WTC11 (cell line): ENCODE measurements at regions not wholly inside any gene's neighbourhood (a gene's known extent, or its start where the extent isn't known, plus 50 kb on each side); places are given as distances from the start of the nearest gene placed in this dataset.

ENCODE experiments used
- ATAC-seq: fragments of 200-7000 bp; cut with Tn5 transposase; 2 replicates; pipeline ENCODE4 v1.10.0; 2021; ENCODE audit warnings: mild to moderate bottlenecking, moderate library complexity
- CTCF ChIA-PET: fragments of 300-600 bp; sonication (Branson Sonifier 250); formaldehyde crosslinking; loops from one replicate; lab custom pipeline; 2021; ENCODE audit warnings: antibody characterized with exemption; lab: Charles Lee
- POLR2A ChIA-PET: fragments of 350-600 bp; sonication (Branson Sonifier 250); formaldehyde crosslinking; loops from one replicate; lab custom pipeline; 2021; ENCODE audit warnings: antibody characterized with exemption; lab: Charles Lee
- DNase-seq: peaks from one replicate; pipeline ENCODE4 v3.0.0; 2021; ENCODE audit warnings: low spot score
- H3K27ac Mint-ChIP-seq: 2 replicates; pipeline ENCODE4 v1.8.0; 2021; ENCODE audit warnings: mixed read lengths
- H3K27me3 Mint-ChIP-seq: 2 replicates; pipeline ENCODE4 v1.8.0; 2021; ENCODE audit warnings: low read depth, mild to moderate bottlenecking, moderate library complexity, mixed read lengths
- H3K36me3 Mint-ChIP-seq: 2 replicates; pipeline ENCODE4 v1.8.0; 2021; ENCODE audit warnings: mixed read lengths
- H3K4me1 Mint-ChIP-seq: 2 replicates; pipeline ENCODE4 v1.8.0; 2022; ENCODE audit warnings: mixed read lengths
- H3K4me3 Mint-ChIP-seq: 2 replicates; pipeline ENCODE4 v1.8.0; 2021; ENCODE audit warnings: mild to moderate bottlenecking, moderate library complexity, mixed read lengths
- H3K9me3 Mint-ChIP-seq: 2 replicates; pipeline ENCODE4 v1.8.0; 2021; ENCODE audit warnings: mixed read lengths
- ERG ChIP-seq: fragments of 250-450 bp; sonication (Bioruptor Pico); IDR thresholded peaks from 2 replicates; pipeline ENCODE4 v1.8.0; 2021; ENCODE audit warnings: mild to moderate bottlenecking
- JUN ChIP-seq: sonication (generic); formaldehyde crosslinking; IDR thresholded peaks from 2 replicates; pipeline ENCODE4 v1.8.0; 2023; ENCODE audit warnings: mild to moderate bottlenecking, missing genetic modification reagents
- NFATC4 ChIP-seq: fragments of 250-450 bp; sonication (Bioruptor Pico); IDR thresholded peaks from 2 replicates; pipeline ENCODE4 v1.9.0; 2021; ENCODE audit warnings: mild to moderate bottlenecking
- NFE2L1 ChIP-seq: sonication (generic); formaldehyde crosslinking; IDR thresholded peaks from 2 replicates; pipeline ENCODE4 v1.8.1; 2023; ENCODE audit warnings: missing genetic modification reagents
- OVOL2 ChIP-seq: fragments of 250-450 bp; sonication (Bioruptor Pico); IDR thresholded peaks from 2 replicates; pipeline ENCODE4 v1.9.0; 2021; ENCODE audit warnings: mild to moderate bottlenecking, borderline replicate concordance
- SP1 ChIP-seq: sonication (generic); formaldehyde crosslinking; conservative IDR thresholded peaks from 2 replicates; pipeline ENCODE4 v1.8.1; 2022; ENCODE audit warnings: missing genetic modification reagents
- TEAD1 ChIP-seq: sonication (generic); formaldehyde crosslinking; IDR thresholded peaks from 2 replicates; pipeline ENCODE4 v1.8.0; 2022; ENCODE audit warnings: mild to moderate bottlenecking, missing genetic modification reagents
- ZNF138 ChIP-seq: sonication (generic); formaldehyde crosslinking; conservative IDR thresholded peaks from 2 replicates; pipeline ENCODE4 v1.8.1; 2022; ENCODE audit warnings: mild to moderate bottlenecking, moderate library complexity, missing genetic modification reagents
- ZNF281 ChIP-seq: sonication (generic); formaldehyde crosslinking; IDR thresholded peaks from 2 replicates; pipeline ENCODE4 v1.8.0; 2023; ENCODE audit warnings: mild to moderate bottlenecking, missing genetic modification reagents
- ZNF425 ChIP-seq: fragments of 250-450 bp; sonication (Bioruptor Pico); conservative IDR thresholded peaks from 2 replicates; pipeline ENCODE4 v1.9.0; 2021; ENCODE audit warnings: mild to moderate bottlenecking
- ZNF512 ChIP-seq: sonication (generic); formaldehyde crosslinking; IDR thresholded peaks from 2 replicates; pipeline ENCODE4 v1.8.1; 2022; ENCODE audit warnings: missing genetic modification reagents, borderline replicate concordance
- ZNF671 ChIP-seq: fragments of 250-450 bp; sonication (Bioruptor Pico); IDR thresholded peaks from 2 replicates; pipeline ENCODE4 v1.8.0; 2021; ENCODE audit warnings: mild to moderate bottlenecking
- TF ChIP-seq, protein P1 (sequence below): sonication (generic); formaldehyde crosslinking; conservative IDR thresholded peaks from 2 replicates; pipeline ENCODE4 v1.8.1; 2022; ENCODE audit warnings: mild to moderate bottlenecking, missing genetic modification reagents
- TF ChIP-seq, protein P2 (sequence below): sonication (generic); formaldehyde crosslinking; conservative IDR thresholded peaks from 2 replicates; pipeline ENCODE4 v1.8.1; 2023; ENCODE audit warnings: mild to moderate bottlenecking, low read depth, missing genetic modification reagents, moderate library complexity
- TF ChIP-seq, protein P3 (sequence below): sonication (generic); formaldehyde crosslinking; IDR thresholded peaks from 2 replicates; pipeline ENCODE4 v1.8.1; 2023; ENCODE audit warnings: mild to moderate bottlenecking, missing genetic modification reagents, moderate library complexity
- TF ChIP-seq, protein P4 (sequence below): sonication (generic); formaldehyde crosslinking; IDR thresholded peaks from 2 replicates; pipeline ENCODE4 v1.8.1; 2022; ENCODE audit warnings: low read depth, mild to moderate bottlenecking, moderate library complexity, missing genetic modification reagents, borderline replicate concordance
- TF ChIP-seq, protein P5 (sequence below): fragments of 250-450 bp; sonication (Bioruptor Pico); IDR thresholded peaks from 2 replicates; pipeline ENCODE4 v1.9.0; 2021; ENCODE audit warnings: mild to moderate bottlenecking

GRCh38 chr1:182217071-182217470, 155.6 kb upstream of the ZNF648 start:
- Mint-ChIP-seq H3K27ac (no peak overlapping the region), H3K4me1 (no peaks in the 10 kb centered on the region), H3K4me3 (no peak overlapping the region), H3K27me3 (no peaks in the 10 kb centered on the region), H3K9me3 (peaks cover 19% of the 10 kb centered on the region), H3K36me3 (peaks cover 6% of the 10 kb centered on the region; the same call in 1 of the 2 replicates)
- POLR2A ChIA-PET: no interaction called here
- CTCF ChIA-PET: no interaction called here
- no peak for ATAC-seq
- TF ChIP-seq JUN (CRISPR knock-in tag): no peak
- TF ChIP-seq, protein P1, sequence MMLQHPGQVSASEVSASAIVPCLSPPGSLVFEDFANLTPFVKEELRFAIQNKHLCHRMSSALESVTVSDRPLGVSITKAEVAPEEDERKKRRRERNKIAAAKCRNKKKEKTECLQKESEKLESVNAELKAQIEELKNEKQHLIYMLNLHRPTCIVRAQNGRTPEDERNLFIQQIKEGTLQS (CRISPR knock-in tag): no peak
- TF ChIP-seq, protein P2, sequence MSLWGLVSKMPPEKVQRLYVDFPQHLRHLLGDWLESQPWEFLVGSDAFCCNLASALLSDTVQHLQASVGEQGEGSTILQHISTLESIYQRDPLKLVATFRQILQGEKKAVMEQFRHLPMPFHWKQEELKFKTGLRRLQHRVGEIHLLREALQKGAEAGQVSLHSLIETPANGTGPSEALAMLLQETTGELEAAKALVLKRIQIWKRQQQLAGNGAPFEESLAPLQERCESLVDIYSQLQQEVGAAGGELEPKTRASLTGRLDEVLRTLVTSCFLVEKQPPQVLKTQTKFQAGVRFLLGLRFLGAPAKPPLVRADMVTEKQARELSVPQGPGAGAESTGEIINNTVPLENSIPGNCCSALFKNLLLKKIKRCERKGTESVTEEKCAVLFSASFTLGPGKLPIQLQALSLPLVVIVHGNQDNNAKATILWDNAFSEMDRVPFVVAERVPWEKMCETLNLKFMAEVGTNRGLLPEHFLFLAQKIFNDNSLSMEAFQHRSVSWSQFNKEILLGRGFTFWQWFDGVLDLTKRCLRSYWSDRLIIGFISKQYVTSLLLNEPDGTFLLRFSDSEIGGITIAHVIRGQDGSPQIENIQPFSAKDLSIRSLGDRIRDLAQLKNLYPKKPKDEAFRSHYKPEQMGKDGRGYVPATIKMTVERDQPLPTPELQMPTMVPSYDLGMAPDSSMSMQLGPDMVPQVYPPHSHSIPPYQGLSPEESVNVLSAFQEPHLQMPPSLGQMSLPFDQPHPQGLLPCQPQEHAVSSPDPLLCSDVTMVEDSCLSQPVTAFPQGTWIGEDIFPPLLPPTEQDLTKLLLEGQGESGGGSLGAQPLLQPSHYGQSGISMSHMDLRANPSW (CRISPR knock-in tag): no peak
- TF ChIP-seq ZNF671: no peak
- DNase-seq: no peak

GRCh38 chr1:182215764-182216163, 154.3 kb upstream of the ZNF648 start:
- H3K9me3 Mint-ChIP-seq: peaks cover 11% of the 10 kb centered on the region
- no peak for DNase-seq
- H3K27me3 Mint-ChIP-seq: no peaks in the 10 kb centered on the region
- no peak for ATAC-seq
- H3K4me3 Mint-ChIP-seq: no peak overlapping the region
- POLR2A ChIA-PET: no interaction called here
- H3K36me3 Mint-ChIP-seq: peaks cover 6% of the 10 kb centered on the region; the same call in 1 of the 2 replicates
- CTCF ChIA-PET: no interaction called here
- no peak overlapping the region for H3K27ac Mint-ChIP-seq
- no peak for TF ChIP-seq ZNF425
- TF ChIP-seq ZNF281 (CRISPR knock-in tag): no peak
- no peak for TF ChIP-seq TEAD1 (CRISPR knock-in tag)
- TF ChIP-seq ZNF512 (CRISPR knock-in tag): no peak
- no peak for TF ChIP-seq NFATC4 (CRISPR knock-in tag)
- TF ChIP-seq ZNF138 (CRISPR knock-in tag): no peak
- TF ChIP-seq NFE2L1: no peak
- TF ChIP-seq, protein P3, sequence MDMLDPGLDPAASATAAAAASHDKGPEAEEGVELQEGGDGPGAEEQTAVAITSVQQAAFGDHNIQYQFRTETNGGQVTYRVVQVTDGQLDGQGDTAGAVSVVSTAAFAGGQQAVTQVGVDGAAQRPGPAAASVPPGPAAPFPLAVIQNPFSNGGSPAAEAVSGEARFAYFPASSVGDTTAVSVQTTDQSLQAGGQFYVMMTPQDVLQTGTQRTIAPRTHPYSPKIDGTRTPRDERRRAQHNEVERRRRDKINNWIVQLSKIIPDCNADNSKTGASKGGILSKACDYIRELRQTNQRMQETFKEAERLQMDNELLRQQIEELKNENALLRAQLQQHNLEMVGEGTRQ (CRISPR knock-in tag): no peak
- no peaks in the 10 kb centered on the region for H3K4me1 Mint-ChIP-seq

DNA sequence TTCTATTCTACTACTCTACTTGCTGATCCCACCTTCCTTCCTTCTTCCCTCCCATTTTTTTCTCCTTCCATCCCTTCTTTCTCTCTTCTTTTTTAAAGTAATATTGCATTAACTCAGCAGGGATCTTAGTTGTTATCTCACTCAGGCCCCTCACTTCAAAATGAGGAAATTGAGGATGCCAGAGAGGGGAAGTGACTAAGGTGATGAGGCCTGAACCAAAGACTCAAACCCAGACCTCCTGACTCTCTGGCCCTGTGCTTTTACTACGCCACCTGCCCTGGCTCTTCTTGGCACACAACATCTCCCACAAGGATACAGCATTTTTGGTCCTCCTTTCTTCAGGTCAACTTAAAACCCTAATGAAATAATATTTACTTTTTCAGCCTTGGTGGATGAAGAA, 151.7 kb upstream of the ZNF648 start:
- no peaks in the 10 kb centered on the region for H3K9me3 Mint-ChIP-seq
- no peak overlapping the region for H3K27ac Mint-ChIP-seq
- peaks cover 9% of the 10 kb centered on the region for H3K4me1 Mint-ChIP-seq
- H3K4me3 Mint-ChIP-seq: no peak overlapping the region
- ATAC-seq: no peak
- H3K27me3 Mint-ChIP-seq: no peaks in the 10 kb centered on the region
- DNase-seq: no peak
- H3K36me3 Mint-ChIP-seq: no peaks in the 10 kb centered on the region
- CTCF ChIA-PET: no interaction called here
- POLR2A ChIA-PET: no interaction called here
- TF ChIP-seq, protein P4, sequence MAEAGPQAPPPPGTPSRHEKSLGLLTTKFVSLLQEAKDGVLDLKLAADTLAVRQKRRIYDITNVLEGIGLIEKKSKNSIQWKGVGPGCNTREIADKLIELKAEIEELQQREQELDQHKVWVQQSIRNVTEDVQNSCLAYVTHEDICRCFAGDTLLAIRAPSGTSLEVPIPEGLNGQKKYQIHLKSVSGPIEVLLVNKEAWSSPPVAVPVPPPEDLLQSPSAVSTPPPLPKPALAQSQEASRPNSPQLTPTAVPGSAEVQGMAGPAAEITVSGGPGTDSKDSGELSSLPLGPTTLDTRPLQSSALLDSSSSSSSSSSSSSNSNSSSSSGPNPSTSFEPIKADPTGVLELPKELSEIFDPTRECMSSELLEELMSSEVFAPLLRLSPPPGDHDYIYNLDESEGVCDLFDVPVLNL (CRISPR knock-in tag): no peak
- no peak for TF ChIP-seq SP1
- TF ChIP-seq ERG (CRISPR knock-in tag): no peak
- TF ChIP-seq OVOL2: no peak
- TF ChIP-seq, protein P5, sequence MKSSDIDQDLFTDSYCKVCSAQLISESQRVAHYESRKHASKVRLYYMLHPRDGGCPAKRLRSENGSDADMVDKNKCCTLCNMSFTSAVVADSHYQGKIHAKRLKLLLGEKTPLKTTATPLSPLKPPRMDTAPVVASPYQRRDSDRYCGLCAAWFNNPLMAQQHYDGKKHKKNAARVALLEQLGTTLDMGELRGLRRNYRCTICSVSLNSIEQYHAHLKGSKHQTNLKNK (CRISPR knock-in tag): no peak
